PFSK-1 (cell line): ENCODE measurements at regions not wholly inside any gene's neighbourhood (a gene's known extent, or its start where the extent isn't known, plus 50 kb on each side); places are given as distances from the start of the nearest gene placed in this dataset.

Experiments
- POLR2AphosphoS5 ChIP-seq: IDR thresholded peaks from 2 replicates; pipeline ENCODE4 v1.6.1; 2012; ENCODE audit warnings: low read depth, mild to moderate bottlenecking, control low read depth, low read length, moderate library complexity
- SIN3A ChIP-seq: IDR thresholded peaks from 2 replicates; pipeline ENCODE4 v1.6.1; 2012; ENCODE audit warnings: mild to moderate bottlenecking, low read length, moderate library complexity, borderline replicate concordance; ENCODE audit not compliant: insufficient read depth
- TAF1 ChIP-seq: IDR thresholded peaks from 2 replicates; pipeline ENCODE4 v1.6.1; 2012; ENCODE audit warnings: low read length, control low read depth, borderline replicate concordance; ENCODE audit not compliant: insufficient read depth
- TF ChIP-seq, protein P1 (sequence below), 2 experiments: IDR thresholded peaks; 2 replicates each; pipeline versions ENCODE4 v1.6.1 to v1.8.0; 2011 to 2012; ENCODE audit warnings: low read depth in 2 of 2, low read length in 2 of 2, control low read depth in 1 of 2, inconsistent platforms in 1 of 2, mild to moderate bottlenecking in 1 of 2, moderate library complexity in 1 of 2; ENCODE audit not compliant: insufficient read depth in 1 of 2

GRCh38 chr18:42683094-42683493 lies 432.4 kb downstream of the RIT2 start:
- TF ChIP-seq, protein P1, sequence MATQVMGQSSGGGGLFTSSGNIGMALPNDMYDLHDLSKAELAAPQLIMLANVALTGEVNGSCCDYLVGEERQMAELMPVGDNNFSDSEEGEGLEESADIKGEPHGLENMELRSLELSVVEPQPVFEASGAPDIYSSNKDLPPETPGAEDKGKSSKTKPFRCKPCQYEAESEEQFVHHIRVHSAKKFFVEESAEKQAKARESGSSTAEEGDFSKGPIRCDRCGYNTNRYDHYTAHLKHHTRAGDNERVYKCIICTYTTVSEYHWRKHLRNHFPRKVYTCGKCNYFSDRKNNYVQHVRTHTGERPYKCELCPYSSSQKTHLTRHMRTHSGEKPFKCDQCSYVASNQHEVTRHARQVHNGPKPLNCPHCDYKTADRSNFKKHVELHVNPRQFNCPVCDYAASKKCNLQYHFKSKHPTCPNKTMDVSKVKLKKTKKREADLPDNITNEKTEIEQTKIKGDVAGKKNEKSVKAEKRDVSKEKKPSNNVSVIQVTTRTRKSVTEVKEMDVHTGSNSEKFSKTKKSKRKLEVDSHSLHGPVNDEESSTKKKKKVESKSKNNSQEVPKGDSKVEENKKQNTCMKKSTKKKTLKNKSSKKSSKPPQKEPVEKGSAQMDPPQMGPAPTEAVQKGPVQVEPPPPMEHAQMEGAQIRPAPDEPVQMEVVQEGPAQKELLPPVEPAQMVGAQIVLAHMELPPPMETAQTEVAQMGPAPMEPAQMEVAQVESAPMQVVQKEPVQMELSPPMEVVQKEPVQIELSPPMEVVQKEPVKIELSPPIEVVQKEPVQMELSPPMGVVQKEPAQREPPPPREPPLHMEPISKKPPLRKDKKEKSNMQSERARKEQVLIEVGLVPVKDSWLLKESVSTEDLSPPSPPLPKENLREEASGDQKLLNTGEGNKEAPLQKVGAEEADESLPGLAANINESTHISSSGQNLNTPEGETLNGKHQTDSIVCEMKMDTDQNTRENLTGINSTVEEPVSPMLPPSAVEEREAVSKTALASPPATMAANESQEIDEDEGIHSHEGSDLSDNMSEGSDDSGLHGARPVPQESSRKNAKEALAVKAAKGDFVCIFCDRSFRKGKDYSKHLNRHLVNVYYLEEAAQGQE (IDR thresholded peaks at IDR 0.05; ENCODE audit: insufficient read depth in 1 of 2, low read depth in 2 of 2, low read length in 2 of 2): no peak
- TF ChIP-seq POLR2AphosphoS5 (no peak), TAF1 (no peak), SIN3A (no peak)
